ENCODE measurements at regions not wholly inside any gene's neighbourhood (a gene's known extent, or its start where the extent isn't known, plus 50 kb on each side); places are given as distances from the start of the nearest gene placed in this dataset.

DNA sequence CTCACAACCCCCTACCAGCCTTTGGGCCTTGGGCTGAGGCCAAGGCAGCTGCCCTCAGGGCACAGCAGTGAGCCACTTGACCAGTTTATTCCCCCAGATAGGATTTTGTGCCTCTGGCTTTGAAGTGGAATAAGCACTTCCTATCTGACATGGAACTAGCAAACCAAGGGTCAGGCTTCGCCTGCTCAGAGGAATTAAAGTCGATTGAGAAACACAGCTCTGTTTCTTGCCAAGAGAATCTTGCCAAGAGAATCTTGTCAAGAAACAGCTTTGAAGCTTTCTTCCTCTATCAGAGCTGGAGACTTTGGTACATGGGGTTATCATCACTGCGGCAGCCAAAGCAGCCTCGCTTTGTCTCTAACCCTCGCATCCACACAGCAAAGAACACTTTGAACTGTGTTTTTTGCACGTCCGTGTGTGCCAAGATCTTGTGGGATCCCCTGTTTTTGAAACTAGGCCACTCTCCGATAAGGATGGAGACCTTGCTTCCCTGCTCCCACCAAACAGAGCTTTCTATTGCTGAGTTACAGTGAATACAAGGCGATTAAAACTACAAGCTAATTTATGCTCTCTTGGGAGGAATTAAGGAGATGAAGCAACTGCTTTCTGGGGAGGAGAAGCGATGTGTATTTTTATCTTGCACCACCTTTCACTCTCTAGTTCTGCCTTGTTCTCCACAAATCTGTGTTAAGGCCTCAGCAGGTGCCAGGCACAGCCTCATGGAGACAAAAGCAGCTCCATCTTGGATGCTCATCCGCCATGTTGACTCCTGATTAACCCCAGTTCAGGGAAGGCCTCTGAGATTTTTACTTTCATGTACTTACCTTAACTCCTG, 67.3 kb downstream of the RHOU start:
- Histone ChIP-seq H3K27ac (peak overlapping the region; percentile 45 to 72 (median 59)), H3K27me3 (no peaks in the 10 kb centered on the region)
- 30 to 36% methylated on average over 11 of the region's 11 CpGs for WGBS, 2 donors

DNA sequence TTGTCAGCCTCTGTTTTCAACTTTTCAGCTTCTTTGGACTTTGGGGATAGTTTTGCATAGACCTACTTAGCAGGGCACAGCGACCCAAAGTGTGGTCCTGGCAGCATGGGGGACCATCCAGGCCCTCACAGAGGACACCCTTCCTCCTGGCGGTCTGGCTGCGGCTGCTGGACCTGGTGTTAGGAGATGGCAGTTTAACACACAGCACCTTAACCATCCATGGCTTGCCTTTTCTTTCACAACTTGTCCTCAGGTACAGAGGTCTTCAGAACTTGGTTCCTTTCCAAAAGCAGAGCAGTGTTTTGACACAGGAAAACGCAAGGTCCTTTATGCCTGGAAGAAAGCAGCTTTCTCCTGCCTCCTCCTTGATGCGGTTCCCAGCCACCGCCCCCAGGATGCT, 68.1 kb downstream of the RHOU start:
- TF ChIP-seq, protein P1, sequence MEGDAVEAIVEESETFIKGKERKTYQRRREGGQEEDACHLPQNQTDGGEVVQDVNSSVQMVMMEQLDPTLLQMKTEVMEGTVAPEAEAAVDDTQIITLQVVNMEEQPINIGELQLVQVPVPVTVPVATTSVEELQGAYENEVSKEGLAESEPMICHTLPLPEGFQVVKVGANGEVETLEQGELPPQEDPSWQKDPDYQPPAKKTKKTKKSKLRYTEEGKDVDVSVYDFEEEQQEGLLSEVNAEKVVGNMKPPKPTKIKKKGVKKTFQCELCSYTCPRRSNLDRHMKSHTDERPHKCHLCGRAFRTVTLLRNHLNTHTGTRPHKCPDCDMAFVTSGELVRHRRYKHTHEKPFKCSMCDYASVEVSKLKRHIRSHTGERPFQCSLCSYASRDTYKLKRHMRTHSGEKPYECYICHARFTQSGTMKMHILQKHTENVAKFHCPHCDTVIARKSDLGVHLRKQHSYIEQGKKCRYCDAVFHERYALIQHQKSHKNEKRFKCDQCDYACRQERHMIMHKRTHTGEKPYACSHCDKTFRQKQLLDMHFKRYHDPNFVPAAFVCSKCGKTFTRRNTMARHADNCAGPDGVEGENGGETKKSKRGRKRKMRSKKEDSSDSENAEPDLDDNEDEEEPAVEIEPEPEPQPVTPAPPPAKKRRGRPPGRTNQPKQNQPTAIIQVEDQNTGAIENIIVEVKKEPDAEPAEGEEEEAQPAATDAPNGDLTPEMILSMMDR (IDR thresholded peaks at IDR 0.05): no peak
- TF ChIP-seq POLR2A (IDR thresholded peaks at IDR 0.05): no peak
- peaks cover 19 to 48% of the 10 kb centered on the region in 2 donors for H3K4me1 ChIP-seq
- DNase-seq: no peak
- 80 to 83% methylated on average over 6 of the region's 6 CpGs for WGBS, 2 donors
- no peak overlapping the region for H3K4me3 ChIP-seq (replicated peaks in 1 of 3)
- H3K27me3 ChIP-seq: no peaks in the 10 kb centered on the region
- intact Hi-C loops (cut with DNase I): no loop called here
- peak overlapping the region in 2 of 3 donors; percentile 22 to 72 for H3K27ac ChIP-seq
- H3K36me3 ChIP-seq: no peaks in the 10 kb centered on the region
- H3K9me3 ChIP-seq: no peaks in the 10 kb centered on the region

More for the DNA sequence above, 67.3 kb downstream of the RHOU start:
- peaks cover 19 to 53% of the 10 kb centered on the region in 2 donors for H3K4me1 ChIP-seq
- TF ChIP-seq, protein P1 (IDR thresholded peaks at IDR 0.05): no peak
- TF ChIP-seq POLR2A (IDR thresholded peaks at IDR 0.05): no peak
- intact Hi-C loops (cut with DNase I): no loop called here
- H3K4me3 ChIP-seq (replicated peaks in 1 of 3): no peak overlapping the region
- no peaks in the 10 kb centered on the region for H3K36me3 ChIP-seq
- no peaks in the 10 kb centered on the region for H3K9me3 ChIP-seq
- DNase-seq: peak; percentile 69 to 72

DNA sequence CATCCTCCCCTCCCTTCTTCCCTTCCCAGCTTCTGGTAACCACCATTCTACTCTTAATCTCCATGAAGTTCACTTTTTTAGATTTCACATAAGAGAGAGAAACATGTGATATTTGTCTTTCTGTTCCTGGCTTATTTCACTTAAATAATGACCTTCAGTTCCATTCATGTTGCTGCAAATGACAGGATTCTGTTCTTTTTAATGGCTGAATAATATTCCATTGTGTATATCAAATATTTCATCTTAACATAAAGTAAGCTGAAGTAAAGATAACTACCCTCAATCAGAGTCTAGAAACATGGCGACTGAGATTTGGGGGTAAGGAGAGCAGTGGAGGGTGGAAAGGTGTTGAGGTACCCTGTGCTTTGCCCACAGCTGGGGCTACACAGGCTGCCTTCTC, 68.9 kb downstream of the RHOU start:
- H3K27ac ChIP-seq: peak overlapping the region in 1 of 3 donors; percentile 42
- intact Hi-C loops (cut with DNase I): no loop called here

DNA sequence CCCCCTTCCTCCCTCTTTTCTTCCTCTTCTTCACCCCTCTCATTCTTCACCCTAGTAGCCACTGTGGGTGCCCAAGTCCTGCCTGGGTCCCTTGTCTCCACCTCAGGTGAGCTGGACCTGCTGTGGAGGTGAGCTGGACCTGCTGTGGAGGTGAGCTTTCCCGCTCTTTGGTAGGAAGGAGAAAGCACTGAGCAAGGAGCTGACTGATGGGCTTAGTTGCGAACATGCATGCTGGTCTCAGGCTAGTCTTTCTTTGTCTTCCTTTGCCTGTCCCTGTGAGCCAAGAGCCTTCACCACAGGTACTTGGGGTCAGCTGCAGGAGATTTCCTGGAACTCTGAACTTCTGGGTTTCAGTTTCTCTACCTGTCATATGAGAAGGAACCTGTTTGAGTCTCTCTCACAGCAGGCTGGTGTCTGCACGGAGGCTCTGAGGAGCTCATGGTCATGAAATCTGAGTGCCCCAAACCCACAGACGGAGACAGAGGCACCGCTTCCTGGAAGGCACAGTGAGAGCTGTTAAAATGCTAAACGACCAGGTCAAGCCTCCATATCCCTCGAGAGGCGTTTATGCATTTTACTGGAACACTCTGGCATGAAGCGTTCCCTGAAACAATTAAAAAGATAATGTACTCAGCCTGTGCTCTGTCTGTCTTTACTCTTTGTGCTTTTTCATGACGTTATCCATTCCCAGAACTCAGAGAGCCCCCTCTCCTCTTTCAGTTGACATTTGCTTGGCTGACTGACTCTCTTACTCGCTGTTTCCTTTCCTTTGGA, 69.5 kb downstream of the RHOU start:
- H3K4me3 ChIP-seq (replicated peaks in 1 of 3): no peak overlapping the region
- H3K4me1 ChIP-seq: peaks cover 19 to 50% of the 10 kb centered on the region in 2 donors
- no peak for DNase-seq
- 50 to 66% methylated on average over 11 of the region's 11 CpGs for WGBS, 2 donors
- intact Hi-C loops (cut with DNase I): no loop called here
- H3K36me3 ChIP-seq: no peaks in the 10 kb centered on the region
- H3K27me3 ChIP-seq: no peaks in the 10 kb centered on the region
- H3K27ac ChIP-seq: peak overlapping the region in 1 of 3 donors; percentile 42
- no peaks in the 10 kb centered on the region for H3K9me3 ChIP-seq
- TF ChIP-seq POLR2A (IDR thresholded peaks at IDR 0.05): no peak
- TF ChIP-seq, protein P1 (IDR thresholded peaks at IDR 0.05): no peak

More for the DNA sequence above, 68.9 kb downstream of the RHOU start:
- DNase-seq: no peak
- Histone ChIP-seq H3K4me3 (replicated peaks in 1 of 3) (no peak overlapping the region), H3K36me3 (no peaks in the 10 kb centered on the region), H3K9me3 (no peaks in the 10 kb centered on the region), H3K4me1 (peaks cover 19 to 46% of the 10 kb centered on the region in 2 donors), H3K27me3 (no peaks in the 10 kb centered on the region)
- TF ChIP-seq, protein P1 (IDR thresholded peaks at IDR 0.05): no peak
- no peak for TF ChIP-seq POLR2A (IDR thresholded peaks at IDR 0.05)
- WGBS, 2 donors: 98 to 100% methylated on average over 1 of the region's 1 CpG
